HG03432 (cell line): ENCODE measurements at regions not wholly inside any gene's neighbourhood (a gene's known extent, or its start where the extent isn't known, plus 50 kb on each side); places are given as distances from the start of the nearest gene placed in this dataset.

Experiments
- ATAC-seq: cut with Tn5 transposase; IDR thresholded peaks from one replicate; pipeline ENCODE4 v1.9.1; 2021; ENCODE audit warnings: mild to moderate bottlenecking, moderate library complexity; ENCODE audit not compliant: unreplicated experiment

DNA sequence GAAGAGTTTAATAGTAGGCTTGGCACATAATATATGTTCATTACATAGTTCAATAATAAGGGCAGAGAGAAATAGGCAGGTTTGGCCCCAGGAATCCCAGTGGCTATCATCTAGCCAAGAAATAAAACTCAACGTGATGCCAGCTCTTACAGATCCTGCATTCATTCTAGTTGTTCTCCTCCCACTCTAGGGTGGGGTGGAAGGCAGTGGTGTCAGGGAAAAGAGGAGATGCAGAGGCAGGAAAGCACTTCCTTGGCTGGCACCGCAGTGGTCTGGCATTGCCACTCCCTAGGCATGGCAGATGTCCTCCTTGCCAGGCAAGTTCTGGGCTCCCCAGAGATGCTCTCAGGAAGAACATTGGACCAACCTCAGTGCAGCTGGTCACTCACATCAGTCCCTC lies 383.6 kb downstream of the GRIN2B start:
- ATAC-seq: no peak

DNA sequence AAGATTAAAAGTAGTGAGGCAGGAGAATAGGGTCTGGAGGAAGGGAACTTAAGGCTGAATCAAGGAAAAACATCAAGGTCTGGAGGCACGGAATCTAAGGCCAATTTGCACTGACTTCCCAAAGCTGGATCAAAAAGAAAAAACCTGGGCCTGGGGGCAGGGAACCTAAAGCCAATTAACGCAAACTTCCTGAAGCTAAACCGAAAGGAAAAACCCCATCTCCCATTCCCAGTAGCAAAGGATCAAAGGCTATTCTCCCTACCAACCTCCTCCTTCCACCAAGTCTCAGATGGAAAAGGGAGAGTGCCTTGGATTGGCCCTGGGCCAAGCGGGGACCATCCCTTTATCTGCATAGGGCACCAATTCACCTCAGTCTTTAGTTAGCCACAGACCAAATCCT lies 384.2 kb downstream of the GRIN2B start:
- no peak for ATAC-seq

DNA sequence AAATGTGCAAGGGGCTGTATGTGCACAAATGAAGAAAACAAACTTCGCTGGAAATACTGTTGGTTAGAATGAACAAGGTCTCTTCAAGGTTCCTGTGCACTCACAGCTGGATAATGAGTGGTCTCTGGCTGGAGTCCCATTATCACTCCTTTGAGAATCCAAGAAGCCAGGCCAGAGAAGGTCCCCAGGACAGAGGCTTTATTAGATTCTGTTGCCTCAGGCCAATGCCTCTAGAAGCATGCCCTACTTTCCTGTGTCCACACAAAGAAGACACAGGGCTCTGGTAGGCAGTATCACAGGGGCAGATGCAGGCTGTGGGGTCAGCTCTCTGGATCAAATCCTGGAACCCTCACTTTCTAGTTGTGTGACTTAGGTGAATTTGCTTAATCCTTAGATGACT lies 384.7 kb downstream of the GRIN2B start:
- ATAC-seq: no peak

DNA sequence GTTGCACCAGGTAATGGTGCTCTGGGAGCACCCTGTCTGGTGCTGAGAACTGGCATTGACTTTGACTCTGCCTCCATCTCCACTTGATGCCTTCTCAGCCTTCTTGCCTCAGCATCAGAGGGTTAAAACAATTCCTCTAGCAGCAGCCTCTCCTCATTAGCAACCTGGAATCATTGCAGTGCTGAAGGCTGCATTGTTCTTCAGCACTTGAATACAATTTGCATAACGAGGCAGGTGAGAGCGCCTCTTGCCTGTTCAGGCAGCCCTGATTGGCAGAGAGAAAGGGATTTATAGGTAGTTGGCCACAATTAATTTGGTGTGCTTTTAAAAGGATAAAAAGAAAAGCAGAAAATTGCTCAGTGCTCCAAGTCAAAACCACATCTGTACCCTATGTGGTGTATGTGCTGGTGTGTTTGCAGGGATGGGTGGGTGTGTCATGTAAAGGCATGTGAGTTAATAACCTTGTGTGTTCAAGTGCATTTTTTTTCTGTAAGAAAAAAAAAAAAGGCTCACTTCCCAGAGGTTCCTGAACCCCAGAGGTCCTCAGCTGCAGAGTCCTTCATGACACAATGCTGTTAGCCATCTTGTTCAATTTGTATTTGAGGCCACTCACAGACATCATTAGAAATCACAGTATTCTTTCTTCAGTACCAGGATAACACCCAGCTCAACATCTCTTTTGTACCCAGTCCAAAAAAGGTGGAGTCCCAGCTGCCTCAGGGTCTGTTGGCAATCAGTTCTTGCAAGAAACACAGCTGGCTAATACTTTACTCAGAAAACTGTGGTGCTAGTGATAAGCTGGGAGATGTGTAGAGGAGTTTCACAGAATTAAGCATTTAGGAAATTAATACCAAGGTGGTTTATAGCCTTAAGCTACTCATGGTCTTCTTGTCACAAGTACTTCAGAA lies 385.6 kb downstream of the GRIN2B start:
- ATAC-seq: no peak

DNA sequence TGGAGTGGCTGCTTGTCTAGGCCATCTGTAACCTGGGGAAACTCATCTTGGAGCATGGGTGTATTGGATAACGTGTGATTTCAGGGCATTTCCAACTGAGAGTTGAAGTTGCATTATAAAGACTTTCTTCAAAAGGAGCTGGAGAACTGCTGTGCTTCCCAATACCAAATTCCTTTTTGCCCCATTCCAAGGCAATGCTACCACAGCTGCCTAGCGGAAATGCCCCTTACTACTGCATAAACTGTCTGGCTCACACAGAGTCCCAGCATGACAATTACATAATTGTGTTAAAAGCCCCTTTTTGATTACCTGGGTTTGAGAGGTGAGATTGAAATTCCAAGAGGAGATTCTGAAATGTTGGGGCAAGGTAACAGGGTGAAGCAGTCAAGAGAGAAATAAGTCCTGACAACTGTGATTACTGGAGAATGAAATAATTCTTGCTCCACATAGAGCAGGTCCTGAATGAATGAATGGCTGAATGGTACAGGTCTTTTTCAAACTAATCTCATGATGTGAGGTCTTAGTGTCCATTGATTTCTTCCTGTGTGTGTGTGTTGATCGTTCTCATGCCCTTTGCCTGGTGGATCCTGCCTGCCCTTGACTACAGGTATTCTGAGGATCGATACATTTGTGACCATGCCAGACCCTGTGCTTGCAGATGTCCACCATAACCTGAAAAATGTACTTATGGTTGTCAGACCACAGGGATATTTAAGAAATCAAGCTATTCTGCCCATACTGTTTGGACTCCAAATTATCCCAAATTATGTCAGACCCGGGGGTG lies 386.5 kb downstream of the GRIN2B start:
- no peak for ATAC-seq

DNA sequence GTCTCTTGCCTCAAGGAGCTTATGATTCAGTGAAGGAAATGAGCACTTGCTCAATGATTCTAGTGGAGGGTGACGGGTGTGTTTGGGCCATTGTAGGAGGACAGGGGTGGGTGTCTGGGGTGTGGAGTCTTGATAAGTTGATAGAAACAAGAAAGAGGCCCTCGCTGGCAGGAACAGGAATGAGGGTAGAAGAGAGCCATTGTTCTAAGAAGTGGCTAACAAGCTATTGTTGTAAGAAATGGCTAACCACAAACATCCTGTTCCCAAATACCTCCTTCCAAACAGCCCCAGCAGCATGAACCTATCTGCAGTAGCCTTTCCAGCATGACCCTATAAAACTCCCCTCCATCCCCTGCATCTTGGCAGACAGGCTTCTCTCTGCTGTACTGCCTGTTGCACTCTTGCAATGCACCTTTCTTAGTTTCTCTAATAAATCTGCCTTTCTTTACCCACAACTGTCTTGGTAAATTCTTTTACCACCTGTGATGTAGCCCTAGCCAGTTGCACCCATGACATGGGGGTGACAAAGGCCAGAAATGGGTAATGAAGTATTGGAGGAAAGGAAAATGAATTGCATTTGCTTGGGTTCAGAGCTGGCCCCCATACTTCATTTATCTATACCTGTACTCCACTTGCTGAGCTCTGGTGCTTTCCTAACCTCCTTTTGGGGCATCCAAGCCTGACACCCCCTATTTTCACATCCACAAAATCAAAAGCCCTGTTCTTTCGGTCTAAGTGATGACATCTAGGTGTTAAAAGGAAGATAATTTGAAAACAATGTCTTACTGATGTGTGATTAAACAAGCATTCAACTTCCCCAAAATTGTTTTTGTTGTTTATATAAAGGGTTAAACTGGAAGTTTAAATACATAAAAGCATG lies 389.1 kb downstream of the GRIN2B start:
- ATAC-seq: no peak

DNA sequence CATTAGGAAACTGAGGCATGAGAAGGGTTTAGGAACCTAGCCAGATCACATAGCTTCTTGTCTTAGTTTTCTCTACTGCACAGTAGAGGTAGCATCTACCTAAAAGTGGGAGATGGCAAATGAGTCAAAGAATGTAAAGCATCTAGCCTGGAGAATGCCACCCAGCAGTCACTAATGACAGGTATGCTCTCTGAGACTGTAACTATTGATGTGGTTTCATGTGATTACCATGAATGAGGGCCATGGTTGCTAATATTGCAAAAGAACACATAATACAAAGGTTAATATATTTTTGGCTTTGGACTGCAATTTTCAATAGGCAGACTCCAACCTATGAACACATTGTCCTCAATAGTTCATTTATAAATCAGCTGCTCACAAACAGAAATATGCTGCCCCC lies 389.9 kb downstream of the GRIN2B start:
- ATAC-seq: no peak

DNA sequence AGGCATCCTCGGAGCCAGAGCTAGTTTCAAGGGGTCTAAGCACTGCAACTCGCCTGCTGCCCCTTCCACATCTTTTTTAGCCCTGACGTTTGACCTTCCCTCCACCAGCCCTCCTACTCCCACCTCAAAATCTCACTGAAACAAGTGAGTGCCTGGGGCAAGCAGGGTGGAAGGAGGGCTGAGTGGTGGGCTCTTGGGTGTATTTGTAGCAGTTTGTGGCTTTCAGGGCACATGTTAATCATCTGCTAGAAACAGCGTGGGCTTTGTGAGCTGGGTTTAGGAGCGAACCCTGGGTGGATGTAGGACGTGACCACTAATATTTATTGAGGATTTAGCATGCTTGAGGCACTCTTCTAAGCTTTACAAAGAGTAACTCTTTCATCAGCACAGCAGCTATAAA lies 390.3 kb downstream of the GRIN2B start:
- no peak for ATAC-seq

DNA sequence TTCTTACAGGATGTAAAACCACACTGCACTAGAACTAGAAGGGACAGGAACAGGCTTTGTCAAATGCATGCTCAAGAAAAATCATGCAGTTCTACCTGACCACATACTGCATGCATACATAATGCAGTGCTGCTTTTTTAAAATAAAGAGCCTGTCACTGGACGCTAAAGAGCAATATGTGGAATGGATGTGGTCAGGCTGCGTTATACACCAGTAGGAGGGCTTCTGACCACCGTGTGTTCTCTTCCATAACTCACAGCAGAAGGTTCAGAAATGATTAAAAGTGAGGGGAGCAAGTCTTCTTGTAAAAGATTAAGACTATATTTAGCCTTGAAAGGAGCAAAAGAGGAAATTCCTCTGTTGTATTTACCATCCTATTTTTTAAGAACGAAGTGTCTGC lies 392.0 kb downstream of the EMP1 start:
- ATAC-seq: no peak

DNA sequence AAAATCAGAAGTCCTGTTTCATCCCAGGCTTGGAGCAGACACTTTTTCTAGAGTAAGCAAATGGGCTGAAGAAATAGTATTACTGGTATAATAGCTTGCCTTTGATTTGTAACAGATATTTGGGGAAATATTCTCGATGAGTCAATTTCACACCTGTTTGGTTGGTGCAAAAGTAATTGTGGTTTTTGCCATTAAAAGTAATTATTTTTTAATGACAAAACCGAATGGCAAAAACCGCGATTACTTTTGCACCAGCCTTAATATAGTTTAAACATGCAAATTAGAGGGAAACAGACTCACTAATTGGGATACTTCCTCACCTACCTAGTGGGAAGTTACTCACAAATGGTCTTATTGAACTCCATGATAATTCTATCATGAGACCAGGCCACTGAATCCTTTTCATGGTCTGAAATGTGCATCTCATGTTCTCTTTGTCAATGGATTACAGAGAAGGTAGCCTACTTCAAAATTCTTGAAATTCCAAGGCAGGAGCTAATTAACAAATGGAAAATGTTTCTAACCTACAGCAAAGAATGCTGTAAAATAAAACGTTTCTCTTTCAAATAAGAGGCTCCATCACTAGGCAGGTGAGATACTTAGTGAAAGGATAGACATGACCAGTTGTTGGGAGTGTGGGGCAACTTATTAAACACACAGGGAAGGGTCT lies 391.3 kb downstream of the EMP1 start:
- ATAC-seq: no peak

DNA sequence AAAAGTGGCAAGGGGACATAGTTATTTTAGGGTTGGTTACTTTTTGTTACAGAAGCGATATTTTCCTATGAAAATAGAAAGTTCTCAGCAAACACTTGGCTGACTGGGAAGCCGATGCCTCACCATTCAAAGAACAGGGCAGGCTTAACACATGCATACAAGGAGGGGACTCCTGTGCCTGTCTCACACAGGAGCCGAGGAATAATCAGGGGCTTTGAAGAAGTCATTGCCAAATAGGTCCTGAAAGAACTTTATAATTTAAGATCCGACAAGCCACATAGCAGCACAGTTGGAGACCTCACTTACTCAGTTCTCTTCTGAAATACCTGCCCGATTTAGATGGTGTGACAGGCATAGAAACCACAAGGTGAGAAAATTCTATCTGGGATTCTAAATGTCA lies 389.8 kb downstream of the EMP1 start:
- no peak for ATAC-seq

DNA sequence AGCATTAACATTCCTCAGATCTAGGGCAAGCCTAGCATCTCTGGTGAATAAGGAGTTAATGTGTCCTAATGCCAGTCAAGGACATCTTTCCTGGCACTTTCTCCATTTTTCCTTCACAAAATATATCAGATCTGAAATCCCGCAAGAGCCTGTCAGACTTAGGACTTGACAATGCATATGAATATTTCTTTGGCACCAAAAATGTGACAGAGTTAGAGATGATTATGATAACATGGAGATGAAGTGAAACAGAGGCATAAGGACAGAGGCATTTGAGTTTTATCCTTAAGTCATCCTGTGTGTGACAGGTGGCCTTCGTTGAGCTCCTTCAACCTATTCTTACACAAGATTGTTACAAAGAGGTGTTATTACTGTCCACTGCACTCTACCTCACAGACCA lies 388.0 kb downstream of the EMP1 start:
- no peak for ATAC-seq

DNA sequence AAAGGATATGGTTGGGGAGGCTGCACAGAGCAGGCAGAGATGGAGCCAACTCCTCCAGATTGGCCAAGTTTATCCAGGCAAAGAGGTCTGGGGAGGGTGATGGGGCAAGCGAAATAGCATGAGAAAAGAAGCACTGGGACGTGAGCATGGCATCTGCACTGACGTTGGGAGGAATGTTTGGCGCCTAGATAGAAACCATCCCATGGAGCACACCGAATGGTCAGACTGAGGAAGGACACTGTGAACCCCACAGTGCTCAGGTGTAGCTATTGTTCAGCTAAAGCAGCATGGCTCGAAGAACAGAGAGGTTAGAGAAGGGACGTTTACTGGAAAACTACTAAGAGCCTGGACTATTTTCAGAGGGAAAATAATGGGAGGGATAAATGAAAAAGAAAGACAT lies 387.1 kb downstream of the EMP1 start:
- ATAC-seq: no peak

DNA sequence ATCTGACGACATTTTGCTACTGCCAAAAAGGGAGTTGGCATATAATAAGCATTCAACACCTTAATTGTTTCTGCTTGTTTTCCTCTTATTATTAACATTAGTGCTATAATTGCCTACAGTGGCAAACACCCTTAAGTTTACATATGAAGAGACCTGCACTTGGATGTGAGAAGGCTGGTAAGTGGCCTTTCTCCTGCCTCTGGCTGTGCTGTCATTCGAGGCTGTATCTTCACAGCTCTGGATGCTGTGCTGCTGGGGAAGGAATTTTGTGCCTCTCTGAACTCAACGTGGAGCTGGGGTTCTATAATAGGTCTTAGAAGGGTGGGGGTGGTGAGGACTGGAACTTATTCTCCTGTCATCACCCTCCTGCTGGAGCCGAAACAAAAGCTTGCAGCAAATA lies 385.9 kb downstream of the EMP1 start:
- no peak for ATAC-seq

DNA sequence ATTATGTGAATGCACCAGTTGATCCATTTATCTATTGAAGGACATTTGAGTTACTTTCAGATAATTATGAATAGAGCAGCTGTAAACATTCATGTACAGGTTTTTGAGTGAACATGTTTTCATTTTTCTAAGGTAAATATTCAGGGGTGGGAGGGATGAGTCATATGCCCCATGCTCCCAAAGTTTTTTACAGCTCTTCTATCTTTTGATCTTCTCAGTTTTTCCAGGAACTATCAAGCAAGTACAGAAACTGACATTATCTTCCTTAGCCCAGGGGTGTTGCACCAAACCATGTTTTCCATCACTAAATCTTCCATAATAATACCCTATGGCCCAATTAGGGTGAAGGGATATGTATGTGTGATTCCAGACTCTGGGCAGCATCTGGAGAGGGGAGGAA lies 384.5 kb downstream of the EMP1 start:
- no peak for ATAC-seq

DNA sequence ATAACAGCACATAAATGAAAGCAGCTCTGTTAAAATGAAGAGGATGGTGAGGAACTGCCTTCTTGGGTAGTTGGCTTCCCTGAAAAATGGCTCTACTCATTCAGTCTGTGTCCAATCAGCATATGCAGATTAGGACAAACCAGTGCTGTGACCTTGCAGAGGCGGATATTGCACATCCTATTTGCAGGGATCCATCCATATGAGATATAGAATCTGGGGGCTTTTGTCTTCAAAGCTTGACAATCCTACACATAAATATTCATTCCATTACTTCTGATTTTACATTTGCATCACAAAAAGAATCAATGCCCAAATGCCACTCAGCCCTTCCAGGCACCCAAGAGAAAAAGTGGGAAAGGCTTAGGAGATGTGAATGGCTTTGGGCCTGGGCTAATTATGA lies 383.7 kb downstream of the EMP1 start:
- no peak for ATAC-seq

DNA sequence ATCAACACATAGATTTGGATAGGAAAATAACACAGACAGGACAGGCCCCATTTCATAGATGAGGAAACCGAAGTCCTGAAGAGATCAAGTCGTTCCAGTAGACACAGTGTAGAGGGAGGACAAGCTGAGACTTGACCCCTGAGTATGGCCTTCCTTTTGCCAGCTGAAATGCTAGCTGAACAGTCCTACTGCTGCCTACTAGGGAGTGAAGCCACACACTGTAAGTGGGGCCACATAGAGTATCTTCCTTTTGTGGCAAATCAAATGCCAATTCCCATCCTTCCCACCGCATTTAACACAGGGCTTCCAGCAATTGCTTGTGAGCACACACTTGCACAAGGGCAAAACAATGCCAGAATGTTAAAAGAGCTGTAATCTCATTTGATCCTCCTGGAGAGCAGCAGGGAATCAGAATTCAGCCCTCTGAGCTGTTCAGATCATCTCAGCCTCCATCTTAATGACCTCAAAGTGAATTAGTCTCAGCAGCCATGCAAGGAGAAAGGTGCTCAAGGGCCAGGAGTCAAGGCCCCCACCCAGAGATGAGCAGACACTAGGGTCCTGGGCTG lies 380.5 kb downstream of the EMP1 start:
- no peak for ATAC-seq

DNA sequence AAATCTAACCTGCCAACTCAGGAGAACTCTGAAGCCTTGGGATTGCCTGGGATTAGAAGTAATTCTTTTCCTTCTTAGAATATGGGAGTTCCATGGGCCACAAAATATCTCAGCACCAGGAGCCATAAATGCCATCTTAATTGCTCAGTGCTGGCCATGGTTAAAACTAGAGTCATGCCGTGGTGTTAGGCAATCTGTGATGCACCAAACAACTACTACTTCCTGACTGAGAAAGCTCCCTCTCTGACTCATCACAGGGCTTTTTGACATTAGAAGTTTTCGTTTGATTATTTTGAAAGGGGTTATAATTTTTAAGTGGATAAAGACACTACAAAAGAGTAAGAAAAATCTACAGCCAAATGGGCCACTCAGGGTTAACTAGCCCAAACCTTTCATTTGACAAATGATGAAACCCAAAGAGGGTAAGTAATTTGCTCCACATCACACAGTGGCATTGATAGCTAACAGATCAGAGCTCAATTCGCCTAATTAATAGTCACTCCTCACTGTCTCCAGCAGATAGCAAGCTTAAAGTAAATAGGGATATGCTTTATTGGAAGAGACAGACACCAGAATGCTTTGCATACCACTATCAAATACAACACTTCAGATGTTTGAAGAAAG lies 377.3 kb downstream of the EMP1 start:
- no peak for ATAC-seq

DNA sequence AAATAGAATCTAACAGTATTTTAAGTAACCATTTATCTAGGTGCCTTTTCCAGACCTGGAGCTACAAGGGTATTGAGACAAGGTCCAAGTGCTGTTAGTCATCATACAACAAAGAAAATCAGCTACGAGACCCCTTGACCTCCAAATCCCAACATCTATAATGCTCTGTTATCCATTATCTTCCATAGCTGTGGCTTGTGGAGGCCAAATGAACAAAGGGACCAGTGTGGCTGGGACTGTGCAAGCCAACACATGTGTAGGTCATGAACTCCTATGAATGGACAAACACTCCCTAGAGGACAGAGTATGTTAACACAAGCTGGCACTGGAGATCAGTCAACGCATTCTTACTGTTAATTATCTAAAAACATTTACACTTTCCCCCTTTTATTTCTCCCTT lies 374.5 kb downstream of the EMP1 start:
- ATAC-seq: no peak
